Brain microvascular endothelial cell (primary cell): ENCODE measurements at regions not wholly inside any gene's neighbourhood (a gene's known extent, or its start where the extent isn't known, plus 50 kb on each side); places are given as distances from the start of the nearest gene placed in this dataset.

Source experiments
- DNase-seq: peaks from one replicate; pipeline ENCODE4 v3.0.0-alpha.2; 2020
- H3K27ac ChIP-seq: fragments of 250-450 bp; sonication (Bioruptor Pico); 2 replicates; pipeline ENCODE4 v1.5.1; 2020; ENCODE audit warnings: mild to moderate bottlenecking, moderate library complexity
- H3K27me3 ChIP-seq: fragments of 250-450 bp; sonication (Bioruptor Pico); replicated peaks from 2 replicates; pipeline ENCODE4 v1.5.1; 2020; ENCODE audit warnings: mild to moderate bottlenecking
- H3K36me3 ChIP-seq: fragments of 250-450 bp; sonication (Bioruptor Pico); replicated peaks from 2 replicates; pipeline ENCODE4 v1.5.1; 2020; ENCODE audit warnings: mild to moderate bottlenecking
- H3K4me3 ChIP-seq: 2 replicates; pipeline ENCODE4 v1.5.1; 2011; ENCODE audit warnings: low read depth, mild to moderate bottlenecking, control low read depth, low read length, moderate library complexity
- CTCF ChIP-seq: IDR thresholded peaks from 2 replicates; pipeline ENCODE4 v1.5.1; 2011; ENCODE audit warnings: low read depth, mild to moderate bottlenecking, moderate library complexity, low read length, control low read depth, inconsistent platforms; ENCODE audit errors: missing control alignments
- in situ Hi-C: cut with HindIII; loops from 2 replicates; pipeline ENCODE4 v1.10.0; 2017; ENCODE audit warnings: low sequenced_read_pairs, low pct_ligation_motif_present

GRCh38 chr1:229879746-229880145 lies 187.3 kb upstream of the GALNT2 start:
- in situ Hi-C loops, result no loop called here
- TF ChIP-seq CTCF, result no peak
- H3K27me3 ChIP-seq, result no peaks in the 10 kb centered on the region

GRCh38 chr1:229880271-229881170 lies 186.5 kb upstream of the GALNT2 start:
- DNase-seq, result no peak
- H3K27ac ChIP-seq, result no peak overlapping the region
- no peak for TF ChIP-seq CTCF
- no peaks in the 10 kb centered on the region for H3K36me3 ChIP-seq
- no peaks in the 10 kb centered on the region for H3K27me3 ChIP-seq
- in situ Hi-C loops, result no loop called here
- H3K4me3 ChIP-seq, result no peak overlapping the region

More at GRCh38 chr1:229879746-229880145, 187.3 kb upstream of the GALNT2 start:
- H3K4me3 ChIP-seq, result no peak overlapping the region
- no peak for DNase-seq
- H3K36me3 ChIP-seq, result no peaks in the 10 kb centered on the region
- no peak overlapping the region for H3K27ac ChIP-seq

- H3K4me3 ChIP-seq, result no peak overlapping the region
- in situ Hi-C loops, result no loop called here
- no peak overlapping the region for H3K27ac ChIP-seq
- no peaks in the 10 kb centered on the region for H3K27me3 ChIP-seq
- H3K36me3 ChIP-seq, result no peaks in the 10 kb centered on the region
- TF ChIP-seq CTCF, result no peak
- no peak for DNase-seq
These were observed 184.4 kb upstream of the GALNT2 start for GRCh38 chr1:229882621-229883020.

GRCh38 chr1:229883504-229884200 lies 183.4 kb upstream of the GALNT2 start:
- Histone ChIP-seq H3K36me3 (no peaks in the 10 kb centered on the region), H3K27ac (no peak overlapping the region), H3K4me3 (no peak overlapping the region), H3K27me3 (no peaks in the 10 kb centered on the region)
- no peak for TF ChIP-seq CTCF
- in situ Hi-C loops, result no loop called here
- no peak for DNase-seq

- H3K36me3 ChIP-seq, result no peaks in the 10 kb centered on the region
- no peak overlapping the region for H3K4me3 ChIP-seq
- H3K27me3 ChIP-seq, result no peaks in the 10 kb centered on the region
- TF ChIP-seq CTCF, result no peak
- H3K27ac ChIP-seq, result no peak overlapping the region
- in situ Hi-C loops, result no loop called here
- DNase-seq, result no peak
These were observed 182.3 kb upstream of the GALNT2 start for GRCh38 chr1:229884765-229885164.
